ENCODE measurements at regions not wholly inside any gene's neighbourhood (a gene's known extent, or its start where the extent isn't known, plus 50 kb on each side); places are given as distances from the start of the nearest gene placed in this dataset.

DNA sequence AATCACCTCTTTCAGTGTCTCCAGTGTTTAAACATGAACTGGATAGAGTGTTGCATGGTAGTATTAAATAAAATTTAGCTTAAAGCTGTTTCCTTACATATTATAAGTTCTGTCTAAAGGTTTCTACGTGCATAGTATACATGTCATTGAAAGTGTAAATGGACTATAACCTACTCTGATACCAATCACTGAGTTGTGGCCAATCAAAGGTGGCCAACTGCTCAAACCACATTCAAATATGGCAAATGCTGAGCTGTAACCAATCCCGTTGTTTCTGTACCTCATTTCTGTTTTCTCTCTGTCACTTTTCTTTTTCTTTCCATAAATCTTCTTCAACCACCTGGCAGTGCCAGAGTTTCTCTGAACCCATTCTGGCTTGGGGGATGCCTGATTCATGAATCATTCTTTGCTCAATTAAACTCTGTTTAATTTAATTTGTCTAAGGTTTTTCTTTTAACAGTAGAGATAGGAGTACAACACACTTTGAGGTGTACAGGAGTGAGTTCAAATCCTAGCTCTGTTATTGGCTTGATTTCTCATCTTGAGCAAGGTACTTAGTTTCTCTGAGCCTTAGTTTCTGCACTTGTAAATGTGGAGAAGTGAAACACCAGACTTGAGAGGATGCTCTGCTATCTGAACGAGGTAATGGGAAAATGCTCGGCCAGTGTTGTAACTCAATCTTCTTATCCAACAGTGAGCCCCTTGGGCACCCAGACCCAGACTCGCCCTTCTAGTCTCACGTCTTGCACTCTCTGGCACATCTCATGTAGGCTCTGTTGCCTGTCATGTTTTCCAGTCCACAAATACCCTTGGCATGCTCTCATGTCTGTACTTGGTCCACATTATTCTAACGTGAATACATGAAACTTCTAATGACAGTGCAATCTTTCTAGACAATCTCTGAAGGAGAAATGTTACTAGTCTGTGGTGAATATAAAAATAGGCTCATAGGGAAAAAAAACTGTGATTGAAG, 228.0 kb downstream of the PIK3C3 start:
- no peaks in the 10 kb centered on the region for H3K4me1 ChIP-seq (ENCODE audit: control insufficient read depth in 2 of 2, insufficient read depth in 2 of 2, low read length in 2 of 2)
- H3K36me3 ChIP-seq (ENCODE audit: control insufficient read depth in 2 of 2, insufficient read depth in 2 of 2, low read length in 1 of 2): no peaks in the 10 kb centered on the region
- H3K27ac ChIP-seq (ENCODE audit: low read depth in 1 of 2, low read length in 1 of 2): no peak overlapping the region
- DNase-seq (ENCODE audit: low read depth in 6 of 9, low spot score in 9 of 9): no peak
- WGBS: 91% methylated on average over 7 of the region's 7 CpGs
- no peaks in the 10 kb centered on the region for H3K27me3 ChIP-seq (ENCODE audit: control insufficient read depth in 2 of 2, insufficient read depth in 1 of 2, low read length in 1 of 2)
- H3K9me3 ChIP-seq (ENCODE audit: control insufficient read depth in 2 of 2, insufficient read depth in 1 of 2, low read length in 1 of 2): no peaks in the 10 kb centered on the region
- no peak overlapping the region for H3K4me3 ChIP-seq (ENCODE audit: low read length in 2 of 2)

DNA sequence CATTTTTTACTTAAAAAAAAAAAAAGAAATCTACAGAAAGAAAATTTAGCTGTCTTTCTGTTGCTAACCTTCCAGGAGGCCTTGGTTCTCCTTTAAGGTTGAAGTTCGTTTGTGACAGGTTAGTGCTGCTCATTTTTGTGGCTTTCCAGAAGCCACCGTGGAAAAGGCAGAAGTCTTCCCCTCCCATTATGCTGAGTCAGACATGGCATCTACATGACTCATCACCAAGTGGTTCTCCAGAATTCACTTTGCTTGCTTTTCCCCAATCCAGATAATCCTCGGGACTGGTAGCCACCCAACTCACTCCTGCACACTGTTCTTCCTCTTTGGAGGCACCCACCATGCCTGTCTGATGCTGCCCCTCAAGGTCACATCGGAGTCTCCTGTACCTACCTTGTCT, 228.7 kb downstream of the PIK3C3 start:
- no peak overlapping the region for H3K4me3 ChIP-seq (ENCODE audit: low read length in 2 of 2)
- no peaks in the 10 kb centered on the region for H3K27me3 ChIP-seq (ENCODE audit: control insufficient read depth in 2 of 2, insufficient read depth in 1 of 2, low read length in 1 of 2)
- H3K36me3 ChIP-seq (ENCODE audit: control insufficient read depth in 2 of 2, insufficient read depth in 2 of 2, low read length in 1 of 2): no peaks in the 10 kb centered on the region
- no peak overlapping the region for H3K27ac ChIP-seq (ENCODE audit: low read depth in 1 of 2, low read length in 1 of 2)
- DNase-seq (ENCODE audit: low read depth in 6 of 9, low spot score in 9 of 9): no peak
- no peaks in the 10 kb centered on the region for H3K9me3 ChIP-seq (ENCODE audit: control insufficient read depth in 2 of 2, insufficient read depth in 1 of 2, low read length in 1 of 2)
- WGBS: 75% methylated on average over 4 of the region's 4 CpGs
- no peaks in the 10 kb centered on the region for H3K4me1 ChIP-seq (ENCODE audit: control insufficient read depth in 2 of 2, insufficient read depth in 2 of 2, low read length in 2 of 2)

DNA sequence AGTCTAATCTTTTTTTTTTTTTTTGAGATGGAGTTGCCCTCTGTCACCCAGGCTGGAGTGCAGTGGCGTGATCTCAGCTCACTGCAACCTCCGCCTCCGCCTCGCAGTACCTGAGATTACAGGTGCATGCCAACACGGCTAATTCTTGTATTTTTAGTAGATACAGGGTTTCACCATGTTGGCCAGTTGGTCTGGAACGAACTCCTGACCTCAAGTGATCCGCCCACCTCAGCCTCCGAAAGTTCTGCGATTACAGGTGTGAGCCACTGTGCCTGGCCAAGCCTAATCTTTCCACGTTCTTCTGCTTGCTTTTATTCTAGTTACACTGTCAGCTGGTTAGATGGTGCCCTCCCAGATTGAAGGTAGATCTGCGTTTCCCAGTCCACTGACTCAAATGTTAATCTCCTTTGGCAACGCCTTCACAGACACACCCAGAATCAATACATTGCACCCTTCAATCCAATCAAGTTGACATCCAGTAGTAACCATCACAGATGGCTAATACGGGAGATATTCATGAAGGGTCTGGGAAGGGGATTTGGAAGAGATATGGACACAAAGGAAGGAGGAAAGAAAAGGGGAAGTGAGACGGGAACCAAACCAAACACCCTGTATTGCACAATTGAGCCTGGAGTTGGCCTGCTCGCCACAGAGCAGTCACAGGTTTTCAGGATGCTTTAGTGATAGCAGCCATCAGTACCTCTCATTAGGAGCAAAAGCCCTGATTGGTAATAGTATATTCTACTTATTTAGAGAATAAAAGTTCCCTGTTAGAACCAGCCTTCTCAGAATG, 229.8 kb downstream of the PIK3C3 start:
- no peaks in the 10 kb centered on the region for H3K36me3 ChIP-seq (ENCODE audit: control insufficient read depth in 2 of 2, insufficient read depth in 2 of 2, low read length in 1 of 2)
- no peak overlapping the region for H3K27ac ChIP-seq (ENCODE audit: low read depth in 1 of 2, low read length in 1 of 2)
- no peaks in the 10 kb centered on the region for H3K9me3 ChIP-seq (ENCODE audit: control insufficient read depth in 2 of 2, insufficient read depth in 1 of 2, low read length in 1 of 2)
- no peaks in the 10 kb centered on the region for H3K27me3 ChIP-seq (ENCODE audit: control insufficient read depth in 2 of 2, insufficient read depth in 1 of 2, low read length in 1 of 2)
- H3K4me3 ChIP-seq (ENCODE audit: low read length in 2 of 2): no peak overlapping the region
- DNase-seq (ENCODE audit: low read depth in 6 of 9, low spot score in 9 of 9): no peak
- 85% methylated on average over 15 of the region's 15 CpGs for WGBS
- H3K4me1 ChIP-seq (ENCODE audit: control insufficient read depth in 2 of 2, insufficient read depth in 2 of 2, low read length in 2 of 2): no peaks in the 10 kb centered on the region

DNA sequence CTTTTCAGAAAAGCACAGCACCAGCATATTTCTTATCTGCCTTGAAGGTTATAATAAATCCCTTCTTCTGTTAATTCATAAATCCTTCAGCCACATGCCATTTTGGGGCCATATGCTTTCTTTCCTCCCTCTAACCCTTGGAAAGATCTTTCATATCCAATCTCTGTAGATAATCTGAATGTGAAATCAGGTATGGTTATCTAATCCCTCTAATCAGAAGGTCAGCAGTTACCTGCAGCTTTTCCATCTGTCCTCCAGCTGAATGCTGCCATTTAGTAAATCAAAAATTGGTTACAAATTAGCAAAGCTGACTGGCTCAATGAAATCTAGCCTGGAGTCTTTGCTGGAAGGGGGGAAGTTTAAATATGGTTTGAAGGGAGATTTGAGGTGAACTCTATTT, 230.5 kb downstream of the PIK3C3 start:
- no peak for DNase-seq (ENCODE audit: low read depth in 6 of 9, low spot score in 9 of 9)
- no peaks in the 10 kb centered on the region for H3K9me3 ChIP-seq (ENCODE audit: control insufficient read depth in 2 of 2, insufficient read depth in 1 of 2, low read length in 1 of 2)
- no peak overlapping the region for H3K27ac ChIP-seq (ENCODE audit: low read depth in 1 of 2, low read length in 1 of 2)
- no peak overlapping the region for H3K4me3 ChIP-seq (ENCODE audit: low read length in 2 of 2)
- H3K36me3 ChIP-seq (ENCODE audit: control insufficient read depth in 2 of 2, insufficient read depth in 2 of 2, low read length in 1 of 2): no peaks in the 10 kb centered on the region
- H3K4me1 ChIP-seq (ENCODE audit: control insufficient read depth in 2 of 2, insufficient read depth in 2 of 2, low read length in 2 of 2): no peaks in the 10 kb centered on the region
- no peaks in the 10 kb centered on the region for H3K27me3 ChIP-seq (ENCODE audit: control insufficient read depth in 2 of 2, insufficient read depth in 1 of 2, low read length in 1 of 2)

DNA sequence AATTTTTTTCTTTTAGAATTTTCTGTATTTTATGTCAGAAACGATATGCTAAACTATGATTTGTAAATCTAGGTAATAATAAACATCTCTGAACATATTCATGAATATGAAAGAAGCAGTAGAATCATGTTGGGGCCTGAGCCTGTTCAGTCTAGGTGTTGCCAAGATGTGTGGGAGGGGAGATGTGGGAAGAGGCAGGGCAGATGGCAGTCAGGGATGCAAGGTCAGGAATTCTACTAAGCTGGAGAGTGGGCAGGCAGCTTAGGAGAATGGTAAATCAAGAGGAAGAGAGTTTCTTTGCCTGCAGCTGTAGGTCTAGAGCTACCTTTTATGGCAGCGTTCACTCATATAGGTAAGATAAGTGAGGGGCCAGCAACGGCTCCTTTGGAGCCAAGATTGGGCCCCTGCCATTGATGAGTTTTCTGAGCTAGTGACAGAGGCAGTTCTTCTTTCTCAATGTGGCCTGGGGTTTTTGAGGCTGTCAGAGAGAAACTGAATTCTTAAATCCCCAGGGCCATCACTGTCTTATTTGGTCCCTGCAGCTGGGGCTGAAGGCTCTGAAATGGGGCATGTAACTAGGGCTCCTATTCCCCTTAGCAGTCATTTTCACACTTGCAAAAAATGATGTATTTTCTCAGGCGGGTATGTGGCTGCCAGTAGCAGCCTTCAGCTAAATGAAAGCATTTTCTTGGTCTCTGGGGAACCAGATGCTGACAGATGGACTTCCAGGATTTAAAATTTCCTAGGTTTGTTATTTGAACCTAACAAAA, 232.8 kb downstream of the PIK3C3 start:
- no peaks in the 10 kb centered on the region for H3K36me3 ChIP-seq (ENCODE audit: control insufficient read depth in 2 of 2, insufficient read depth in 2 of 2, low read length in 1 of 2)
- no peaks in the 10 kb centered on the region for H3K27me3 ChIP-seq (ENCODE audit: control insufficient read depth in 2 of 2, insufficient read depth in 1 of 2, low read length in 1 of 2)
- H3K4me3 ChIP-seq (ENCODE audit: low read length in 2 of 2): no peak overlapping the region
- 87% methylated on average over 4 of the region's 4 CpGs for WGBS
- no peaks in the 10 kb centered on the region for H3K9me3 ChIP-seq (ENCODE audit: control insufficient read depth in 2 of 2, insufficient read depth in 1 of 2, low read length in 1 of 2)
- no peaks in the 10 kb centered on the region for H3K4me1 ChIP-seq (ENCODE audit: control insufficient read depth in 2 of 2, insufficient read depth in 2 of 2, low read length in 2 of 2)
- DNase-seq (ENCODE audit: low read depth in 6 of 9, low spot score in 9 of 9): no peak
- no peak overlapping the region for H3K27ac ChIP-seq (ENCODE audit: low read depth in 1 of 2, low read length in 1 of 2)

DNA sequence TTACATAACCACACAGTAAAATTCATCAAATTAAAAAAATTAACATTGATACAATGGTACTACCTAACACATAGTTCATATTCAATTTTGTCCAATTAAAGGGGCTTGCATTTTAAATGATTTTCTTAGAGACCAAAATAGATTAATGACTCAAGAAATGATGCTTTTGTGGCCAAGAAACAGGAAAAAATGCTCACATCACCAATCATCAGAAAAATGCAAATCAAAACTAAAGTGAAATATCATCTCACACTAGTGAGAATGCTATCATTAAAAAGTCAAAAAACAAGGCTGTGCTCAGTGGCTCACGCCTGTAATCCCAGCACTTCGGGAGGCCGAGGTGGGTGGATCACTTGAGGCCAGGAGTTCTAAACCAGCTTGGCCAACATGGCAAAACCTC, 235.6 kb downstream of the PIK3C3 start:
- Histone ChIP-seq H3K4me3 (ENCODE audit: low read length in 2 of 2) (no peak overlapping the region), H3K27me3 (ENCODE audit: control insufficient read depth in 2 of 2, insufficient read depth in 1 of 2, low read length in 1 of 2) (no peaks in the 10 kb centered on the region), H3K27ac (ENCODE audit: low read depth in 1 of 2, low read length in 1 of 2) (no peak overlapping the region), H3K4me1 (ENCODE audit: control insufficient read depth in 2 of 2, insufficient read depth in 2 of 2, low read length in 2 of 2) (no peaks in the 10 kb centered on the region), H3K9me3 (ENCODE audit: control insufficient read depth in 2 of 2, insufficient read depth in 1 of 2, low read length in 1 of 2) (no peaks in the 10 kb centered on the region), H3K36me3 (ENCODE audit: control insufficient read depth in 2 of 2, insufficient read depth in 2 of 2, low read length in 1 of 2) (no peaks in the 10 kb centered on the region)
- DNase-seq (ENCODE audit: low read depth in 6 of 9, low spot score in 9 of 9): no peak
- WGBS: 94% methylated on average over 3 of the region's 3 CpGs

DNA sequence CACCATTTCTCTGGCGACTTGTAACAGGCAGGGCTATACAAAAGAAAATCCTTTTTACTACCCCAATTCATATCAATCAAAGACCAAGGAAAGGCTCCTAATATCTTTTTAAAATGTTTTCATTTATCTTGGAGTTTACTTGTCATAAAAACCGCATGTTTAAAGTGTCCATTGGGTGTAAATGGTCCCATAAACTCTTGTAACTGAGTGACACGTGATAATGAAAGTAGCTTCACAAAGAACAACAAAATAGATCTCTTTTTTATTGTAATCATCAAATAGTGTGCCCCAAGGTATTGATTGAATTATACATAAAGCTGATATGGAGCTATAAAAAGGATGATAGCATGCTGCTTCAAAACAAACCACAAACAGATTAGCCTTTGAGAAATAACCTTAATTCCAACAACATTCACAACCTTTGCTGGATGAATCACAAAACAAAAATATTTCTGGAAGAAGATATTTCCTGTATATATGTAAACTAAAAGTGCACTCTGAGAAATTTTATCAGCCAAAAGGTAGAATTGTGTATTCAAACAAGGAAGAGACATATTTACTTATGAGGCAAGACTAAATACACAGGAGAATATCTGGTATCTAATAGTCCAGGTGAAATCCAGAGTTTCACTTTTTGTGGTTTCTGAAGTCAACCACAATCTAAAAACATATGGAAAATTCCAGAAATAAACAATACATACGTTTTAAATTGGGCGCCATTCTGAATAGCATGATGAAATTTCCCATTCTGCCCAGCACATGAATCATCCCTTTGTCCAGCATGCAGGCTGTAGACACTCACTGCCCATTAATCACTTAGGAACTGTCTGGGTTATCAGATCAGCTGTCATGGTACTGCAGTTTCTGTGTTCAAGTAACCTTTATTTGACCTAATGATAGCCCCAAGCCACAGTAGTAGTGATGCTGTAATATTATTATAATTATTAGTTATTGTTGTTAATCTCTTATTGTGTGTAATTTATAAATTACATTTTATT, 237.5 kb downstream of the PIK3C3 start:
- Histone ChIP-seq H3K27ac (ENCODE audit: low read depth in 1 of 2, low read length in 1 of 2) (no peak overlapping the region), H3K9me3 (ENCODE audit: control insufficient read depth in 2 of 2, insufficient read depth in 1 of 2, low read length in 1 of 2) (no peaks in the 10 kb centered on the region), H3K4me1 (ENCODE audit: control insufficient read depth in 2 of 2, insufficient read depth in 2 of 2, low read length in 2 of 2) (no peaks in the 10 kb centered on the region), H3K4me3 (ENCODE audit: low read length in 2 of 2) (no peak overlapping the region), H3K36me3 (ENCODE audit: control insufficient read depth in 2 of 2, insufficient read depth in 2 of 2, low read length in 1 of 2) (no peaks in the 10 kb centered on the region), H3K27me3 (ENCODE audit: control insufficient read depth in 2 of 2, insufficient read depth in 1 of 2, low read length in 1 of 2) (no peaks in the 10 kb centered on the region)
- no peak for DNase-seq (ENCODE audit: low read depth in 6 of 9, low spot score in 9 of 9)
- WGBS: 83% methylated on average over 5 of the region's 5 CpGs

DNA sequence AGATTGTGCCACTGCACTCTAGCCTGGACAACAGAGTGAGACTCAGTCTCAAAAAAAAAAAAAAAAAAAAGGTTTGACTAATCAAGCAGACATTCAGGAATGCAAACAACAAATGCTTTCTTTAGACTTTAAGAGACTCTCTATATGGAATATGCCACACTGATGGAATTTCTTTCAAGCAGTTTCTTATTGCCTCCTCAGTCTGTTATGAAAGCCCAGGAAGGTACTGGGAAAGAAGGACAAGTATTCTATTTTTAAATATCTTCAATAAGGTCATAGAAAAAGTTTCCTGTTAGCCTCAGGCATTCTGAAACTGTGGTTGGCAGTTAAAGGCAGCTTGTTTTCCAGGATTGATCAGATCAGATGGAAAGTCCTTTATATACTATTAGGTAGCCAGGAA, 241.6 kb downstream of the PIK3C3 start:
- Histone ChIP-seq H3K36me3 (ENCODE audit: control insufficient read depth in 2 of 2, insufficient read depth in 2 of 2, low read length in 1 of 2) (no peaks in the 10 kb centered on the region), H3K4me1 (ENCODE audit: control insufficient read depth in 2 of 2, insufficient read depth in 2 of 2, low read length in 2 of 2) (no peaks in the 10 kb centered on the region), H3K9me3 (ENCODE audit: control insufficient read depth in 2 of 2, insufficient read depth in 1 of 2, low read length in 1 of 2) (no peaks in the 10 kb centered on the region), H3K27ac (ENCODE audit: low read depth in 1 of 2, low read length in 1 of 2) (no peak overlapping the region), H3K4me3 (ENCODE audit: low read length in 2 of 2) (no peak overlapping the region), H3K27me3 (ENCODE audit: control insufficient read depth in 2 of 2, insufficient read depth in 1 of 2, low read length in 1 of 2) (no peaks in the 10 kb centered on the region)
- no peak for DNase-seq (ENCODE audit: low read depth in 6 of 9, low spot score in 9 of 9)
